Vagina (tissue), 2 donors: ENCODE measurements at regions not wholly inside any gene's neighbourhood (a gene's known extent, or its start where the extent isn't known, plus 50 kb on each side); places are given as distances from the start of the nearest gene placed in this dataset.

Experiments
- POLR2A ChIP-seq, 2 donors: fragments of 450-650 bp; IDR thresholded peaks; one replicate each; pipeline ENCODE4 v1.6.1; 2017; ENCODE audit warnings: antibody characterized with exemption in 2 of 2, mild to moderate bottlenecking in 2 of 2, moderate library complexity in 2 of 2
- TF ChIP-seq, protein P1 (sequence below), 3 experiments: fragments of 450-650 bp in 2 of 3; fragments of 200-600 bp in 1 of 3; sonication (generic) in 1 of 3; IDR thresholded peaks; one replicate each; pipeline ENCODE4 v1.5.1; 2017 to 2019; ENCODE audit warnings: antibody characterized with exemption in 3 of 3, mild to moderate bottlenecking in 2 of 3, moderate library complexity in 2 of 3

- TF ChIP-seq POLR2A (IDR thresholded peaks at IDR 0.05): no peak
- TF ChIP-seq, protein P1, sequence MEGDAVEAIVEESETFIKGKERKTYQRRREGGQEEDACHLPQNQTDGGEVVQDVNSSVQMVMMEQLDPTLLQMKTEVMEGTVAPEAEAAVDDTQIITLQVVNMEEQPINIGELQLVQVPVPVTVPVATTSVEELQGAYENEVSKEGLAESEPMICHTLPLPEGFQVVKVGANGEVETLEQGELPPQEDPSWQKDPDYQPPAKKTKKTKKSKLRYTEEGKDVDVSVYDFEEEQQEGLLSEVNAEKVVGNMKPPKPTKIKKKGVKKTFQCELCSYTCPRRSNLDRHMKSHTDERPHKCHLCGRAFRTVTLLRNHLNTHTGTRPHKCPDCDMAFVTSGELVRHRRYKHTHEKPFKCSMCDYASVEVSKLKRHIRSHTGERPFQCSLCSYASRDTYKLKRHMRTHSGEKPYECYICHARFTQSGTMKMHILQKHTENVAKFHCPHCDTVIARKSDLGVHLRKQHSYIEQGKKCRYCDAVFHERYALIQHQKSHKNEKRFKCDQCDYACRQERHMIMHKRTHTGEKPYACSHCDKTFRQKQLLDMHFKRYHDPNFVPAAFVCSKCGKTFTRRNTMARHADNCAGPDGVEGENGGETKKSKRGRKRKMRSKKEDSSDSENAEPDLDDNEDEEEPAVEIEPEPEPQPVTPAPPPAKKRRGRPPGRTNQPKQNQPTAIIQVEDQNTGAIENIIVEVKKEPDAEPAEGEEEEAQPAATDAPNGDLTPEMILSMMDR (IDR thresholded peaks at IDR 0.05): no peak
Observed at GRCh38 chr2:122669627-122670026, 914.2 kb downstream of the TSN start.
